Pancreas (tissue), 10 donors: ENCODE measurements at regions not wholly inside any gene's neighbourhood (a gene's known extent, or its start where the extent isn't known, plus 50 kb on each side); places are given as distances from the start of the nearest gene placed in this dataset.
A peak's percentile ranks its signal among the peaks of the same experiment; 100 is the strongest.

ENCODE experiments used
- ATAC-seq, 4 donors: fragments of 200-7000 bp; cut with Tn5 transposase; one replicate each; pipeline versions ENCODE4 v1.8.0 to v1.9.1; 2020; ENCODE audit warnings: mild to moderate bottlenecking in 4 of 4, moderate library complexity in 4 of 4
- DNase-seq, 6 donors: peaks; one replicate each; pipeline ENCODE4 v3.0.0-alpha.2; 2020
- FAIRE-seq: peaks from 2 replicates; lab custom pipeline; 2012; peaks lifted over from hg19 to GRCh38; lab: Jason Lieb, UNC
- H3K27ac ChIP-seq, 4 donors: fragments of 200-600 bp; sonication (generic); 1 replicate in 3 of 4; 2 replicates in 1 of 4; pipeline versions ENCODE4 v1.5.0 to v1.8.0; 2020
- H3K27me3 ChIP-seq, 4 donors: fragments of 200-600 bp; one replicate each; pipeline ENCODE4 v1.8.0; 2021
- H3K36me3 ChIP-seq, 3 donors: fragments of 200-600 bp; sonication (generic) in 1 of 3; one replicate each; pipeline versions ENCODE4 v1.5.0 to v1.8.0; 2020 to 2021
- H3K4me1 ChIP-seq, 3 donors: fragments of 200-600 bp; one replicate each; pipeline ENCODE4 v1.8.0; 2021
- H3K4me3 ChIP-seq, 4 donors: fragments of 200-600 bp; sonication (generic) in 2 of 4; one replicate each; pipeline versions ENCODE4 v1.5.0 to v1.8.0; 2020 to 2021
- H3K9me3 ChIP-seq, 4 donors: fragments of 200-600 bp; one replicate each; pipeline ENCODE4 v1.8.0; 2021
- CTCF ChIP-seq, 4 donors: fragments of 200-600 bp; sonication (generic) in 3 of 4; IDR thresholded peaks; one replicate each; pipeline versions ENCODE4 v1.5.0 to v1.8.0; 2021; ENCODE audit warnings: antibody characterized with exemption in 4 of 4
- WGBS, 2 donors: extraction: QIAGEN DNeasy Blood & Tissue Kit; methylation state at CpG; one replicate each; pipeline ENCODE4 v1.1.7; 2013; 5-methylcytosine and 5-hydroxymethylcytosine counted together
- intact Hi-C, 3 donors: fragments of 100-400 bp; cut with DNase I; formaldehyde crosslinking; loops; one replicate each; pipeline versions ENCODE4 v1.11.1 to v1.14.2; 2022
- donor health status: healthy with polysubstance abuse.
- donor health status: DM: no; HTN: no; CAD: no; lungs with moderate emphysema.
- donor health status: DM: no; HTN: no; CAD: no.
- donor health status: control.
- donor health status: control.
- donor health status: Bipolar disorder and iron deficiency.
- donor health status: DM: yes; HTN: yes; CAD: no.
- donor health status: DM: no; HTN: no; CAD: no.
- donor health status: DM: no; HTN: no; CAD: no.
- donor health status: DM: yes; HTN: yes; CAD: no.

- H3K9me3 ChIP-seq: no peaks in the 10 kb centered on the region
- no peaks in the 10 kb centered on the region for H3K36me3 ChIP-seq
- no peaks in the 10 kb centered on the region for H3K4me1 ChIP-seq
- FAIRE-seq (no peak), DNase-seq (peak; percentile 42 to 79 (median 65)), ATAC-seq (peak; percentile 90 to 92 (median 91))
- peak overlapping the region in 3 of 4 donors; percentile 15 to 33 (median 32) for H3K4me3 ChIP-seq
- H3K27ac ChIP-seq: peak overlapping the region; percentile 51 to 78 (median 70)
- 1 to 19% methylated on average over 50 of the region's 50 CpGs for WGBS, 2 donors
- peaks cover 0 to 5% (median 0%) of the 10 kb centered on the region in 4 donors for H3K27me3 ChIP-seq
- intact Hi-C loops: no loop called here
- no peak for TF ChIP-seq CTCF (IDR thresholded peaks at IDR 0.05)
Measured at GRCh38 chrX:139194571-139195280, 335.8 kb upstream of the F9 start.

DNA sequence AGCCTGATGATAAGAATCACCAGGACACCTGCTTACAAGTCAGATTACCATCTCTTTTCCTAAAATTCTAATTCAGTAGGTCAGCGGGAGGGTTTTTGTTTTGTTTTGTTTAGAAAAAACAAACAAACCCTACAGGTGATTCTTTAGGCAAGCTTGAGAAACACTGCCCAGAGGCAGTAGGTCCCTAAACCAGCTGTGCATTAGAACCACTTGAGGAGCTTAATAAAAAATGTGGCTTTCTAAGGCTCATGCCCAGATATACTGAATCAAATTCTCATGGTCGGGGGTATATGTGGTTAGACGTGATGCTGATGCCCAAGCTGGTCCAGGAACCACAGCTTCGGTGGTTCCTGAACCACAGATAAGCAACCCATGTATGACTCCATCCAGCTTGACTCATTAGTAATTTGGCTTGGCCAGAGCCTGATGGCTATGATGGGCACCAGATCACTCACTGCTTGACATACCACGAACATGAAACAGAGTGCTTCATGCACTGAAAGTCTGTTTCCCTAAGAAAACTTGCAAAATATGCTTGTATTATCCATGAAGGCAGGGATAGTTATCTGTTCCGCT, 338.1 kb upstream of the F9 start:
- no peak overlapping the region for H3K27ac ChIP-seq
- H3K36me3 ChIP-seq: no peaks in the 10 kb centered on the region
- intact Hi-C loops: no loop called here
- DNase-seq (no peak), ATAC-seq (no peak), FAIRE-seq (no peak)
- TF ChIP-seq CTCF (IDR thresholded peaks at IDR 0.05): no peak
- H3K4me1 ChIP-seq: no peaks in the 10 kb centered on the region
- H3K9me3 ChIP-seq: no peaks in the 10 kb centered on the region
- H3K27me3 ChIP-seq: peaks cover 0 to 5% (median 0%) of the 10 kb centered on the region in 4 donors
- no peak overlapping the region for H3K4me3 ChIP-seq
- 50 to 68% methylated on average over 6 of the region's 6 CpGs for WGBS, 2 donors

- H3K9me3 ChIP-seq: no peaks in the 10 kb centered on the region
- no peaks in the 10 kb centered on the region for H3K4me1 ChIP-seq
- FAIRE-seq (no peak), DNase-seq (no peak), ATAC-seq (no peak)
- peaks cover 0 to 5% (median 0%) of the 10 kb centered on the region in 4 donors for H3K27me3 ChIP-seq
- H3K4me3 ChIP-seq: no peak overlapping the region
- H3K27ac ChIP-seq: no peak overlapping the region
- 73 to 78% methylated on average over 6 of the region's 6 CpGs for WGBS, 2 donors
- H3K36me3 ChIP-seq: no peaks in the 10 kb centered on the region
- intact Hi-C loops: no loop called here
- no peak for TF ChIP-seq CTCF (IDR thresholded peaks at IDR 0.05)
Measured at GRCh38 chrX:139191746-139192385, 338.7 kb upstream of the F9 start.

DNA sequence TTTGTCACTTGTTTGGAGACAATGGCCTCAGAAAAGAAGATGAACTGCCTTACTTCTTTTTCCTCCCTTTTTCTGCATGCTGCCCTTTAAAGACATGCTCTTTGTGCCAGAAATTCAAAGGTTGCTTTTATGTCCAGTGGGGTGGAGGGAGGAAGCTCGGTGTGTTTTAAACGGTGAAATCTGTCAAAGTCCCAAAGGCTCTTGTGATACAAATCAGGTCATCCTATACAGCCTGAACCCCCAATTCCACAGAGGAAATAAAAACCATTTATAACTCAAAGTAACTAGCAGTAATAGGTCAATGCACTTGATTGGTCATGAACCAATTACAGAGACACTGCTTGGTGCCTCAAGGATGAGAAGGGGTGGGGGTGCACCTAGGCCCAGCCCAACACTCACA, 339.3 kb upstream of the F9 start:
- Histone ChIP-seq H3K4me3 (no peak overlapping the region), H3K36me3 (no peaks in the 10 kb centered on the region), H3K4me1 (no peaks in the 10 kb centered on the region), H3K9me3 (no peaks in the 10 kb centered on the region), H3K27ac (no peak overlapping the region), H3K27me3 (peaks cover 0 to 5% (median 0%) of the 10 kb centered on the region in 4 donors)
- ATAC-seq: no peak
- 43 to 46% methylated on average over 2 of the region's 2 CpGs for WGBS, 2 donors
- no peak for DNase-seq
- intact Hi-C loops: no loop called here
- TF ChIP-seq CTCF (IDR thresholded peaks at IDR 0.05): no peak
- FAIRE-seq: no peak
